H9 (cell line): ENCODE measurements at regions not wholly inside any gene's neighbourhood (a gene's known extent, or its start where the extent isn't known, plus 50 kb on each side); places are given as distances from the start of the nearest gene placed in this dataset.

Source experiments
- DNase-seq: peaks from one replicate; pipeline ENCODE4 v3.0.0-alpha.2; 2017
- H2AFZ ChIP-seq: one replicate; pipeline ENCODE4 v1.6.1; 2013; ENCODE audit warnings: mild to moderate bottlenecking, low read length, control low read depth, moderate library complexity
- H2AK5ac ChIP-seq: 2 replicates; pipeline ENCODE4 v1.6.1; 2013; ENCODE audit warnings: low read length, control low read depth, mixed read lengths; ENCODE audit not compliant: insufficient read length
- H2BK120ac ChIP-seq: one replicate; pipeline ENCODE4 v1.6.1; 2013; ENCODE audit warnings: low read depth, mild to moderate bottlenecking, low read length, control low read depth, inconsistent platforms; ENCODE audit not compliant: poor library complexity, severe bottlenecking
- H2BK12ac ChIP-seq: 2 replicates; pipeline ENCODE4 v1.6.1; 2013; ENCODE audit warnings: low read length, control low read depth, mixed read lengths, low read depth; ENCODE audit not compliant: insufficient read length
- H2BK15ac ChIP-seq: 2 replicates; pipeline ENCODE4 v1.6.1; 2013; ENCODE audit warnings: low read depth, low read length, control low read depth
- H2BK20ac ChIP-seq: one replicate; pipeline ENCODE4 v1.6.1; 2013; ENCODE audit warnings: low read depth, mild to moderate bottlenecking, low read length, control low read depth, inconsistent platforms; ENCODE audit not compliant: poor library complexity, severe bottlenecking
- H2BK5ac ChIP-seq: 2 replicates; pipeline ENCODE4 v1.6.1; 2013; ENCODE audit warnings: low read length, control low read depth, mixed read lengths; ENCODE audit not compliant: insufficient read length
- H3K14ac ChIP-seq: 2 replicates; pipeline ENCODE4 v1.6.1; 2013; ENCODE audit warnings: low read length, control low read depth; ENCODE audit not compliant: insufficient read depth
- H3K18ac ChIP-seq: 2 replicates; pipeline ENCODE4 v1.6.1; 2013; ENCODE audit warnings: low read depth, mild to moderate bottlenecking, mixed read lengths, low read length, control low read depth; ENCODE audit not compliant: insufficient read length
- H3K23ac ChIP-seq: 2 replicates; pipeline ENCODE4 v1.6.1; 2013; ENCODE audit warnings: low read length, control low read depth, mixed read lengths, low read depth; ENCODE audit not compliant: insufficient read length
- H3K23me2 ChIP-seq: 2 replicates; pipeline ENCODE4 v1.6.1; 2013; ENCODE audit warnings: low read depth, mild to moderate bottlenecking, mixed read lengths, low read length, control low read depth; ENCODE audit not compliant: insufficient read length, poor library complexity, severe bottlenecking
- H3K27ac ChIP-seq: 2 replicates; pipeline ENCODE4 v1.5.1; 2013; ENCODE audit warnings: low read length, control low read depth, mixed read lengths, low read depth; ENCODE audit not compliant: insufficient read length
- H3K27me3 ChIP-seq: 2 replicates; pipeline ENCODE4 v1.6.1; 2013; ENCODE audit warnings: low read length, control low read depth, inconsistent platforms; ENCODE audit not compliant: insufficient read depth
- H3K4ac ChIP-seq: 2 replicates; pipeline ENCODE4 v1.6.1; 2013; ENCODE audit warnings: low read depth, mild to moderate bottlenecking, control low read depth, inconsistent platforms, low read length, moderate library complexity
- H3K4me1 ChIP-seq: 2 replicates; pipeline ENCODE4 v1.6.1; 2013; ENCODE audit warnings: low read length, control low read depth, inconsistent platforms; ENCODE audit not compliant: insufficient read depth
- H3K4me2 ChIP-seq: 2 replicates; pipeline ENCODE4 v1.6.1; 2013; ENCODE audit warnings: low read length, control low read depth, mixed read lengths; ENCODE audit not compliant: insufficient read length, insufficient read depth
- H3K56ac ChIP-seq: 2 replicates; pipeline ENCODE4 v1.6.1; 2013; ENCODE audit warnings: low read depth, mild to moderate bottlenecking, mixed read lengths, low read length, control low read depth; ENCODE audit not compliant: insufficient read length
- H3K79me1 ChIP-seq: 2 replicates; pipeline ENCODE4 v1.6.1; 2013; ENCODE audit warnings: low read depth, mild to moderate bottlenecking, moderate library complexity, low read length, control low read depth, inconsistent platforms; ENCODE audit not compliant: insufficient read depth, poor library complexity, severe bottlenecking
- H3K79me2 ChIP-seq: 2 replicates; pipeline ENCODE4 v1.6.1; 2013; ENCODE audit warnings: low read length, control low read depth, inconsistent platforms; ENCODE audit not compliant: insufficient read depth
- H3K9ac ChIP-seq: 2 replicates; pipeline ENCODE4 v1.6.1; 2013; ENCODE audit warnings: low read length, control low read depth, mixed read lengths; ENCODE audit not compliant: insufficient read length; ENCODE audit errors: extremely low read depth
- H3K9me3 ChIP-seq: one replicate; pipeline ENCODE4 v1.6.1; 2013; ENCODE audit warnings: low read depth, low read length, inconsistent platforms; ENCODE audit not compliant: control insufficient read depth
- H3T11ph ChIP-seq: one replicate; pipeline ENCODE4 v1.6.1; 2013; ENCODE audit warnings: mild to moderate bottlenecking, low read length, control low read depth, inconsistent platforms
- H4K20me1 ChIP-seq: one replicate; pipeline ENCODE4 v1.6.1; 2013; ENCODE audit not compliant: control insufficient read depth, insufficient read length, insufficient read depth
- H4K5ac ChIP-seq: 2 replicates; pipeline ENCODE4 v1.6.1; 2013; ENCODE audit warnings: low read depth, mild to moderate bottlenecking, mixed read lengths, low read length, control low read depth; ENCODE audit not compliant: insufficient read length
- H4K8ac ChIP-seq: replicated peaks from 2 replicates; pipeline ENCODE4 v1.6.1; 2013; ENCODE audit warnings: low read length, control low read depth, mixed read lengths, low read depth; ENCODE audit not compliant: insufficient read length
- H4K91ac ChIP-seq: 2 replicates; pipeline ENCODE4 v1.6.1; 2013; ENCODE audit warnings: low read depth, mild to moderate bottlenecking, moderate library complexity, mixed read lengths, low read length, control low read depth; ENCODE audit not compliant: insufficient read length
- H3K27ac Mint-ChIP-seq, 3 experiments: 2 replicates in 2 of 3; 3 replicates in 1 of 3; pipeline ENCODE4 v1.8.0; 2020 to 2021; ENCODE audit warnings: mixed read lengths in 3 of 3, mild to moderate bottlenecking in 1 of 3, moderate library complexity in 1 of 3
- H3K27me3 Mint-ChIP-seq: 2 replicates; pipeline ENCODE4 v1.8.0; 2021; ENCODE audit warnings: low read depth, mild to moderate bottlenecking, moderate library complexity, mixed read lengths
- H3K36me3 Mint-ChIP-seq, 3 experiments: 2 replicates in 2 of 3; 3 replicates in 1 of 3; pipeline ENCODE4 v1.8.0; 2020 to 2021; ENCODE audit warnings: low read depth in 3 of 3, mixed read lengths in 3 of 3; ENCODE audit not compliant: insufficient read depth in 1 of 3
- H3K4me1 Mint-ChIP-seq, 2 experiments: 2 replicates each; pipeline ENCODE4 v1.8.0; 2020; ENCODE audit warnings: mixed read lengths in 2 of 2
- H3K4me3 Mint-ChIP-seq, 2 experiments: 2 replicates in 1 of 2; 3 replicates in 1 of 2; pipeline ENCODE4 v1.8.0; 2020 to 2021; ENCODE audit warnings: mild to moderate bottlenecking in 2 of 2, mixed read lengths in 2 of 2, moderate library complexity in 1 of 2
- H3K9me3 Mint-ChIP-seq, 2 experiments: 2 replicates in 1 of 2; 3 replicates in 1 of 2; pipeline ENCODE4 v1.8.0; 2020; ENCODE audit warnings: mild to moderate bottlenecking in 2 of 2, mixed read lengths in 2 of 2, moderate library complexity in 1 of 2
- CTCF ChIP-seq: fragments of 200-600 bp; sonication (generic); conservative IDR thresholded peaks from 3 replicates; pipeline ENCODE4 v1.8.0; 2021; ENCODE audit warnings: antibody characterized with exemption, mild to moderate bottlenecking
- WGBS: extraction: QIAGEN DNeasy Blood & Tissue Kit; methylation state at CpG from one replicate; pipeline ENCODE4 v1.1.7; 2013; ENCODE audit warnings: missing lambda C conversion rate, low lambda C conversion rate, mixed read lengths; ENCODE audit not compliant: insufficient read length; ENCODE audit errors: extremely low coverage; 5-methylcytosine and 5-hydroxymethylcytosine counted together

- no peak; the same call in 2 of the 3 replicates for TF ChIP-seq CTCF
- H3K79me2 ChIP-seq: no peaks in the 10 kb centered on the region
- H2BK15ac ChIP-seq: no peak overlapping the region
- peaks cover 50 to 63% of the 10 kb centered on the region in 2 experiments for H3K4me1 Mint-ChIP-seq
- no peak overlapping the region for H3K14ac ChIP-seq
- H3K27me3 Mint-ChIP-seq: peaks cover 6% of the 10 kb centered on the region
- no peaks in the 10 kb centered on the region for H3K23me2 ChIP-seq
- H3K27me3 ChIP-seq: no peaks in the 10 kb centered on the region
- H3K4me3 Mint-ChIP-seq: no peak overlapping the region
- no CpG with 5 or more reads among the region's 10 CpGs for WGBS
- no peak overlapping the region; a peak in 1 of 7 replicates for H3K27ac Mint-ChIP-seq
- H3K4ac ChIP-seq: no peak overlapping the region
- no peak overlapping the region for H3K27ac ChIP-seq
- no peak overlapping the region for H4K8ac ChIP-seq
- no peak overlapping the region for H2BK5ac ChIP-seq
- no peak overlapping the region for H2AK5ac ChIP-seq
- no peak overlapping the region for H2BK12ac ChIP-seq
- no peaks in the 10 kb centered on the region for H3K79me1 ChIP-seq
- DNase-seq: no peak
- H3K18ac ChIP-seq: no peak overlapping the region
- no peak overlapping the region for H3K4me2 ChIP-seq
- peaks cover 12% of the 10 kb centered on the region; the same call in 1 of the 2 replicates for H3K4me1 ChIP-seq
- no peak overlapping the region for H2BK20ac ChIP-seq
- no peaks in the 10 kb centered on the region; a peak in 3 of 7 replicates for H3K36me3 Mint-ChIP-seq
- H3K9me3 Mint-ChIP-seq: no peaks in the 10 kb centered on the region; a peak in 1 of 5 replicates
- no peak overlapping the region for H3K9ac ChIP-seq
- H4K20me1 ChIP-seq: no peaks in the 10 kb centered on the region
- H3K23ac ChIP-seq: no peak overlapping the region
- no peak overlapping the region for H4K91ac ChIP-seq
- H3T11ph ChIP-seq: no peak overlapping the region
- no peak overlapping the region for H4K5ac ChIP-seq
- no peaks in the 10 kb centered on the region for H3K9me3 ChIP-seq
- H3K56ac ChIP-seq: no peak overlapping the region
- no peak overlapping the region for H2AFZ ChIP-seq
- no peak overlapping the region for H2BK120ac ChIP-seq
Observed at GRCh38 chr2:15812187-15812780, 128.1 kb upstream of the MYCN start.
